ENCODE measurements at regions not wholly inside any gene's neighbourhood (a gene's known extent, or its start where the extent isn't known, plus 50 kb on each side); places are given as distances from the start of the nearest gene placed in this dataset.

DNA sequence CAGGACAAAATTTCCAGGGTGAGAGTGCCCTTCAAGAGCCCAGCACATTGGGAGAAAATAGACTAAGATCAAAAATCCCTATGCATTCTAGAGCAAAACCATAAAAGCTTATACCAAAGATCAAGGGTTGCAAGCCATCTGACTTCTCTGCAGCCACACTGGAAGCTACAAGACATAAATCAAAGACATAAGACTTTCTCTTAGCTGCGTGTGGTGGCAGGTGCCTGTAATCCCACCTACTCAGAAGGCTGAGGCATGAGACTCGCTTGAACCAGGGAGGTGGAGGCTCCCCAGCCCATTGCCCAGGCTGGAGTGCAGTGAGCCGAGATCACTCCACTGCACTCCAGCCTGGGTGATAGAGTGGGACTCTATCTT is 91.9 kb upstream of the NXT1 start:
- Histone ChIP-seq H3K27ac (ENCODE audit: low read length) (no peak overlapping the region), H3K4me1 (ENCODE audit: control insufficient read depth, low read depth, low read length) (peaks cover 15% of the 10 kb centered on the region), H3K9me3 (ENCODE audit: control insufficient read depth, low read depth, low read length) (no peaks in the 10 kb centered on the region), H3K27me3 (ENCODE audit: control insufficient read depth, insufficient read depth, low read length) (no peaks in the 10 kb centered on the region), H3K4me3 (ENCODE audit: low read length) (no peak overlapping the region), H3K9ac (ENCODE audit: low read length) (no peak overlapping the region), H3K36me3 (ENCODE audit: control insufficient read depth, low read depth, low read length) (no peaks in the 10 kb centered on the region)

DNA sequence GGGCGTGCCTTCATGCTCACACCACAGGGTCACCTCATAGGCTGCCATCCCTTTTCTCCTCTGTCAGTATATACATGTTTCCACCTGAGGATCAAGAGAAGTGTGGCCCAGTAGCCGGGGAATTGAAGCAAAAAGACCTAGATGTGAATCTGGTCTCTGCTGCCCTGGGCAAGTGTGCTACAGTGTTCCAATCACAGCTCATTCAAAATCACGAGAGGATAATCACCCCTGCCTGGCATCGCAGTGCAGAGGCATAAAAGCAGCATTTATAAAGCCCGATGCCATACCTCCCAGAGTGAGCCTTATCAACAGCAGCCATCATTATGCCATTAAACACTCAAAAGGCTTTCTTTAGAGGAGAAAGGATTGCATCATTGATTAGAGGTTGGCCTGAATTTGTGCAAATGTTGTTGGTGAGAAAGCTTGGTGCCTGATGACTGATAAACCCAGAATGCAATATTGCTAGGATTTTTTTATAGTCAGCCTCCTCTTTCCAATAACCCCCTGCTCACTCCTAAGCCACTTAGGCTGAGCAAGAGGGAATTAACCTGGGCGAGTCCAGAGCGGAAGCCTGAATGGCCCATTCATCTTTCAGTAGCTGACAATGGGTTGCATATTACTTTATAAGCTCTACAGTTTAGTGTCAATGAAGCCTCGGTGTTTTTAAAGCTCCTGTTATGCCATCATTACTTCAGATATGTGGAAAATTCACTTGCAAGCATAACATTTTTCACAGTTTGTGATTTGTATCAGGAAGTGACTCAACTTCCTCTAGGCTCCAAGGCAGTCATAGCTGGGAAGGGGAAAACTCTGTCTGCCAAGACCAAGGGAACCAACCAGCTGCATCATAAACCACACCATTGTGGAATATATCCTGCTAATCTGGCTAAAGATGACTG is 92.5 kb upstream of the NXT1 start:
- Histone ChIP-seq H3K9ac (ENCODE audit: low read length) (no peak overlapping the region), H3K27me3 (ENCODE audit: control insufficient read depth, insufficient read depth, low read length) (no peaks in the 10 kb centered on the region), H3K27ac (ENCODE audit: low read length) (no peak overlapping the region), H3K36me3 (ENCODE audit: control insufficient read depth, low read depth, low read length) (no peaks in the 10 kb centered on the region), H3K9me3 (ENCODE audit: control insufficient read depth, low read depth, low read length) (no peaks in the 10 kb centered on the region), H3K4me1 (ENCODE audit: control insufficient read depth, low read depth, low read length) (peaks cover 15% of the 10 kb centered on the region), H3K4me3 (ENCODE audit: low read length) (no peak overlapping the region)

DNA sequence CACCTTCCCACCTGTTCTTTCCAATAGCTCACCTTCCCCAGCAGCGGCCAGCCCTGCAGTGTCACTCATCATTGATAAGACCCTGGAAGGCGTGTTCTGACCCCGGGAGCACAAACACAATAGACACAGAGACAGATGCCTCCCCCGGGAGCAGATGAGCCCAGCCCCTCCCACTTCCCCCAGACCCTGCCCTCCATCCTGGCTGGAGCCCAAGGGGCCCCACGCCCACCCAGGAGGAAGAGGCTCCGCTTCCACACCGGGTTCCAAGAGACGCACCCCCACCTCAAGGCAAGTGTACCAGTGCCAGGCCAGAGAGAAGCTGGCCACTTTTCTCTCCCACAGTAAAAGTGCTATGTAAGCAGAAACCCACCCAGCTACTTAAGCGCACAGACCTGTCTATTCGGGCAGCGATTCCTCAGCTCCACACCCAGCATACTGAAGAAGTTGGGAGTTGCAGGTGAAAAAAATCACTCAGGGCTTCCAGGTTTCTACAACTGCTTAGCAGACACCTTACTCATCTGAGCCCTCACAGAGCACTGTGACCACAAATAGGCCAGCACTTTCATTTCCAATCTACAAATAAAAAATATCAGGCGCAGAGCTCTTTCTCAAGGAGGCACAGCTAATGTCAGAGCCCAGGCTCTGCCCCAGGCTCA is 93.4 kb upstream of the NXT1 start:
- Histone ChIP-seq H3K27me3 (ENCODE audit: control insufficient read depth, insufficient read depth, low read length) (no peaks in the 10 kb centered on the region), H3K9ac (ENCODE audit: low read length) (no peak overlapping the region), H3K9me3 (ENCODE audit: control insufficient read depth, low read depth, low read length) (no peaks in the 10 kb centered on the region), H3K36me3 (ENCODE audit: control insufficient read depth, low read depth, low read length) (no peaks in the 10 kb centered on the region), H3K4me1 (ENCODE audit: control insufficient read depth, low read depth, low read length) (peaks cover 15% of the 10 kb centered on the region), H3K4me3 (ENCODE audit: low read length) (no peak overlapping the region), H3K27ac (ENCODE audit: low read length) (no peak overlapping the region)

DNA sequence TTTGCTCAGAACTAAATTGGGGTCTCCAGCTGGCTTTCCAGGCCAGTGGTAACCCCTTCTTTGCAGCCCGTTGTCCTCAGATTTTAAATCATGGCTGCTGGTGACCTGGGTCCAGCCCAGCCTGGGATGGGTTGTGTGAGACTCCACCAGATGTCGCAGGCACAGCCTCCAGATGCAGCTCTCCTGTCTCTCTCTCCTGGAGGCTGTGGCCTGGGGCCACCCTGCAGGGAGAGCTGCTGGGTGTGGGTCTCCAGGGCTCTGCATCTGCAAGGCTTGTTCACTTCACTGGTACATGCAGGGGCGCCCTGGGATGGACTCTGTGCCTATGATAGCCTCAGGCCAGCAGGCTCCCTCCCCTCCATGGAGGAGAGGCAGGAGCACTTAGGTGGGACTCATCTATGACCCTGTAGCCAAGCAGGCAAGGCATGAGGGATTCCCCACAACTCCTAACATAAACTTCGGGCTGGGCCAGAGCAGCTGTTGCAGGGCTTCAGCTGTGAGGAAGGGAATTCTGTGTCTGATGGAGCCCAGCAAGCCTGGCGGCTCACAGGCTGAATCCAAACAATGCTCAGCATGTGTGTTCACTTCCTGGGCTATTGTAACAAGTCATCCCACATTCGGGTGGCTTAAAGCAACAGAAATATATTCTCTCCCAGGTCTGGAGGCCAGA is 94.7 kb upstream of the NXT1 start:
- no peak overlapping the region for H3K4me3 ChIP-seq (ENCODE audit: low read length)
- no peak overlapping the region for H3K27ac ChIP-seq (ENCODE audit: low read length)

DNA sequence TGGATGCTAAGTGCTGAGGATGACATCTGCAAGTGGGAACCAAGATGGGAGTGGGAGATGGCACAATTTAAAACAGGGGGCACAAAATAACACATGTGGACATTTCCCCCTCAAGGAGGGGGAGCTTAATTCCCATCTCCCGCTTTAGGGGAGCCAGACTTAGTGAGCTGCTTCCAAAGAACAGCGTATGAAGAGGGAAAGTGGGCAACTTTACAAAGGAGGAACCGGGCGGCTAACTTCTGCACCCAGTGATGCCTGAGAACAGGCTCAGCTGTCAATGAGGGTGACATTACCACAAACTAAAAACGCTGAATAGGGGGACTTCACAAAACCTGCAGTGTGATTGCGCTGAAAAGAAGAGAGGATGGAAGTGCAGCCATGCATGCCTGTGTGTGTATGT is 95.5 kb upstream of the NXT1 start:
- Histone ChIP-seq H3K9me3 (ENCODE audit: control insufficient read depth, low read depth, low read length) (no peaks in the 10 kb centered on the region), H3K36me3 (ENCODE audit: control insufficient read depth, low read depth, low read length) (no peaks in the 10 kb centered on the region), H3K9ac (ENCODE audit: low read length) (no peak overlapping the region), H3K4me3 (ENCODE audit: low read length) (no peak overlapping the region), H3K4me1 (ENCODE audit: control insufficient read depth, low read depth, low read length) (peaks cover 15% of the 10 kb centered on the region), H3K27ac (ENCODE audit: low read length) (no peak overlapping the region), H3K27me3 (ENCODE audit: control insufficient read depth, insufficient read depth, low read length) (no peaks in the 10 kb centered on the region)

More for the DNA sequence above, 94.7 kb upstream of the NXT1 start:
- Histone ChIP-seq H3K36me3 (ENCODE audit: control insufficient read depth, low read depth, low read length) (no peaks in the 10 kb centered on the region), H3K9ac (ENCODE audit: low read length) (no peak overlapping the region), H3K27me3 (ENCODE audit: control insufficient read depth, insufficient read depth, low read length) (no peaks in the 10 kb centered on the region), H3K9me3 (ENCODE audit: control insufficient read depth, low read depth, low read length) (no peaks in the 10 kb centered on the region), H3K4me1 (ENCODE audit: control insufficient read depth, low read depth, low read length) (peaks cover 15% of the 10 kb centered on the region)

DNA sequence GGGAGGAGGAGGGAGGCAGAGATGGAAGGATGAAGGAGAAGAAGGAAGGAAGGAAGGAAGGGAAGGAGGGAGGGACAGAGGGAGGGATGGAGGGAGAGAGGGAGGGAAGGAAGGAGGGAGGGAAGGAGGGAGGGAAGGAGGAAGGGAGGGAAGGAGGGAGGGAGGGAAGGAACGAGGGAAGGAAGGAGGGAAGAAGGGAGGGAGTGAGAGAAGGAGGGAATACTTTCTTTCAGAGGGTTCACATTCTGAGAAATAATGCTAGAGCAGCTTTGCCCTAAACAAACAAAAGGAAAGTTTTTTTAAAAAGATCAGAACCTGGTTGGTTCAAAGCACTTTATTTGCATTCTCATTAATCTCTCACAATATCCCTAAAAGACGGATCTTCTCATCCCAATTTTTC is 96.1 kb upstream of the NXT1 start:
- no peak overlapping the region for H3K9ac ChIP-seq (ENCODE audit: low read length)
- no peaks in the 10 kb centered on the region for H3K9me3 ChIP-seq (ENCODE audit: control insufficient read depth, low read depth, low read length)
- H3K27me3 ChIP-seq (ENCODE audit: control insufficient read depth, insufficient read depth, low read length), result no peaks in the 10 kb centered on the region
- no peak overlapping the region for H3K27ac ChIP-seq (ENCODE audit: low read length)
- no peaks in the 10 kb centered on the region for H3K36me3 ChIP-seq (ENCODE audit: control insufficient read depth, low read depth, low read length)
- H3K4me3 ChIP-seq (ENCODE audit: low read length), result no peak overlapping the region
- peaks cover 15% of the 10 kb centered on the region for H3K4me1 ChIP-seq (ENCODE audit: control insufficient read depth, low read depth, low read length)

DNA sequence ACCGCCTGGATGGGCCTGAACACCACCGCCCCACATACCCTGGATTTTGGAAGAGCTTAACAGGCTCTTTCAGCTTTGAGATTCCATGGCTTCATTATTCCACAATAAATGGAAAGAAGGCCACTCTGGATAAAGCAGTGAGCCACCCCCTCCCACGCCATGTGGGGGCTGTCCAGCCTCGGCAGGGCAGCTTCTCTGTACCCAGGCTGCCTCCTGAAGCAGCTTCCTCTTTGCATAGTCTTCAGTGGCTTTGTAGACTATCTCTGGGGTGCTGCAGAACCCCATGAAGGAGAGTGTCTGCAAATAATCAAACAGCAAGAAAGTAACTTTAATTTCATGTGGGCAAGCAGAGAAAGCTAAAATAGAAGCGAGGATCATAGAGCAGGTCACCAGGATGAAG is 96.6 kb upstream of the NXT1 start:
- Histone ChIP-seq H3K9me3 (ENCODE audit: control insufficient read depth, low read depth, low read length) (no peaks in the 10 kb centered on the region), H3K4me3 (ENCODE audit: low read length) (no peak overlapping the region), H3K27ac (ENCODE audit: low read length) (no peak overlapping the region), H3K36me3 (ENCODE audit: control insufficient read depth, low read depth, low read length) (no peaks in the 10 kb centered on the region), H3K27me3 (ENCODE audit: control insufficient read depth, insufficient read depth, low read length) (no peaks in the 10 kb centered on the region), H3K9ac (ENCODE audit: low read length) (no peak overlapping the region), H3K4me1 (ENCODE audit: control insufficient read depth, low read depth, low read length) (peaks cover 15% of the 10 kb centered on the region)

DNA sequence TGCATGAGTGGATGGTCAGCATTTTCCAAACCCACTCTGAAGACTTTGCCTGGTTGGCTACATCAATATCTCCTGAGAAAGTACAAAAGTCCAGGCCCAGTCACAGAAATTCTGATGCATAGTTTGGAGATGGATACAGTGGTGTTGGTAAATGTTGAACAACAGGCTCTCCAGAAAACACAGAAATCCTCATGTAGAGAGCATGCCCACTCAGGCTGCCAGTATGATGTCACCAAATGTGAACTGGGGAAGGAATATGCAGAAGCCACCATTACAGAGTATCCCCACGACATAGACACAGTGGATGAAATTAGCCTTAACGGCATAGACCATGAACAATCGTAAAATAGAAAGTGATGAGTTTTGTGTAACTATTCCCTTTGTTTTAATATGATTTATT is 97.1 kb upstream of the NXT1 start:
- peaks cover 15% of the 10 kb centered on the region for H3K4me1 ChIP-seq (ENCODE audit: control insufficient read depth, low read depth, low read length)
- H3K27me3 ChIP-seq (ENCODE audit: control insufficient read depth, insufficient read depth, low read length), result no peaks in the 10 kb centered on the region
- no peaks in the 10 kb centered on the region for H3K9me3 ChIP-seq (ENCODE audit: control insufficient read depth, low read depth, low read length)
- no peak overlapping the region for H3K27ac ChIP-seq (ENCODE audit: low read length)
- H3K36me3 ChIP-seq (ENCODE audit: control insufficient read depth, low read depth, low read length), result no peaks in the 10 kb centered on the region
- no peak overlapping the region for H3K4me3 ChIP-seq (ENCODE audit: low read length)
- H3K9ac ChIP-seq (ENCODE audit: low read length), result no peak overlapping the region

DNA sequence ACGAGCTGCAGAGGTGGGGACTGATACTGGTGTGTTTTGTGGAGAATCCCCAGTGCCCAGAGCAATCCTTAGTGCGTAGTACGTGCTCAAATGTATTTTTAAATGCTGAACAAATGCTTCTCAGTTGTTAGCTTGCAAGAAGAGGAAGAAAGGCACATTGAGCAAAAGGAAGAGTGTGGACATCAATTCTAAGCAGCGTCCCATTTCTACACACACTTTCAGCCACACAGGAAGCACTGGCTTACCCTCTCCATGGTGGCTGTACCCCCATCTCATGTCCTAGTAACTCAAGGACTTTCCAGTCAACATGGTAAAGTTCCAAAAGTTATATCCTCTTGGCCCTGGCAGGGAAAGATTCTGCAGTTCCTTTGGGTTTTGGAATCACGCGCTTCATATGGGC is 98.8 kb upstream of the NXT1 start:
- no peaks in the 10 kb centered on the region for H3K36me3 ChIP-seq (ENCODE audit: control insufficient read depth, low read depth, low read length)
- peaks cover 15% of the 10 kb centered on the region for H3K4me1 ChIP-seq (ENCODE audit: control insufficient read depth, low read depth, low read length)
- H3K27ac ChIP-seq (ENCODE audit: low read length), result no peak overlapping the region
- H3K9me3 ChIP-seq (ENCODE audit: control insufficient read depth, low read depth, low read length), result no peaks in the 10 kb centered on the region
- no peak overlapping the region for H3K9ac ChIP-seq (ENCODE audit: low read length)
- H3K27me3 ChIP-seq (ENCODE audit: control insufficient read depth, insufficient read depth, low read length), result no peaks in the 10 kb centered on the region
- H3K4me3 ChIP-seq (ENCODE audit: low read length), result no peak overlapping the region

DNA sequence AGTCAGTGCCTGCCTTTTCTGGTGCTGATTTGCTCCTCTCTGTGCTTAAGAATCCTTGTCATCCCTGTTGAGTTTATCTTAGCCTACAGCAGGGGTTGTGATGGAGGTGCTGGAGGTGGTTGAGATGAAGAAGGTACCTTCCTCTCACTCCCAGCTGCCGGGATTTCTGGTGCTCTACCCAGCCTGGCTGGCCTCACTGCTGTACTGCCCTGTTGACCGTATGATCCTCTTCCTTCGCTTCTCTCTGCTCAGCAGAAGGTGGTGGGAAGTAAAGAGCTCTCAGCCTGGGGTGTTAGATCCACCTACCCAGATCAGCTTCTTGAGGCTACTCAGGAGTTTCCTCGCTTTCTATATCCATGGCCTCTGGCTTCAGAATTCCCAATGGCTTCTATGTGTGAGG is 101.0 kb upstream of the NXT1 start:
- no peaks in the 10 kb centered on the region for H3K36me3 ChIP-seq (ENCODE audit: control insufficient read depth, low read depth, low read length)
- no peak overlapping the region for H3K4me3 ChIP-seq (ENCODE audit: low read length)
- no peak overlapping the region for H3K27ac ChIP-seq (ENCODE audit: low read length)
- no peak overlapping the region for H3K9ac ChIP-seq (ENCODE audit: low read length)
- no peaks in the 10 kb centered on the region for H3K4me1 ChIP-seq (ENCODE audit: control insufficient read depth, low read depth, low read length)
- H3K27me3 ChIP-seq (ENCODE audit: control insufficient read depth, insufficient read depth, low read length), result no peaks in the 10 kb centered on the region
- no peaks in the 10 kb centered on the region for H3K9me3 ChIP-seq (ENCODE audit: control insufficient read depth, low read depth, low read length)

DNA sequence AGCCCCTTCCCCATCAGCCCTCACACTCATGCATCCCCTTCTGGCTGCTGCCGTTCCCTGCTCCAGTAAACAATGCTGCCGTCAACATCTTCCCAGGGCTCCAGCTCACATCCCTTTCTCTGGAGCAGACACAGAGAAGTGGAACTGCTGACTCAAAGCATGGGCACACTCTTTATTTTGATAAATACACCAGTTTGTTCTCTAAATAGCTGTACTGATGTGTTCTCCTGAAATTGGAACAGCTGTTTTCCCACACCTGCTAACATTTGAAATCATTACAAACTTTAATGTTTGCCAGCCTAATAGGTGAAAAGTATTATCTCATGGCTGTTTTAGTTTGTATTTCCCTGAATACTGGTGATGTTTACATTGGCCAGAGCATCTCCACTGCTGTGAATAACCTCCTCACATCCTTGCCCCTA is 102.1 kb upstream of the NXT1 start:
- Histone ChIP-seq H3K9me3 (ENCODE audit: control insufficient read depth, low read depth, low read length) (no peaks in the 10 kb centered on the region), H3K36me3 (ENCODE audit: control insufficient read depth, low read depth, low read length) (no peaks in the 10 kb centered on the region), H3K4me3 (ENCODE audit: low read length) (no peak overlapping the region), H3K9ac (ENCODE audit: low read length) (no peak overlapping the region), H3K4me1 (ENCODE audit: control insufficient read depth, low read depth, low read length) (no peaks in the 10 kb centered on the region), H3K27ac (ENCODE audit: low read length) (no peak overlapping the region), H3K27me3 (ENCODE audit: control insufficient read depth, insufficient read depth, low read length) (no peaks in the 10 kb centered on the region)

All from iPS-18a (cell line).